MCF 10A (cell line): ENCODE measurements at regions not wholly inside any gene's neighbourhood (a gene's known extent, or its start where the extent isn't known, plus 50 kb on each side); places are given as distances from the start of the nearest gene placed in this dataset.

Source experiments
- BruUV-seq: library from RNA; stranded (reverse); fragments of 400-500 nt; replicated peaks from 2 replicates; lab custom pipeline; 2021; lab: Mats Ljungman, UMichigan
- CTCF ChIA-PET: fragments of 300-600 bp; sonication (Branson Sonifier 250); formaldehyde crosslinking; extraction: SDS; loops from one replicate; lab custom pipeline; 2021; ENCODE audit warnings: antibody characterized with exemption, inconsistent platforms; lab: Yijun Ruan, JAX
- POLR2A ChIA-PET: fragments of 300-600, 350-650 bp; sonication (Branson Sonifier 250); formaldehyde crosslinking; extraction: SDS; loops from one replicate; lab custom pipeline; 2020; ENCODE audit warnings: antibody characterized with exemption, inconsistent platforms; lab: Yijun Ruan, JAX
- DNase-seq: peaks from one replicate; pipeline ENCODE4 v3.0.0-alpha.2; 2018; ENCODE audit not compliant: unreplicated experiment
- H3K27ac Mint-ChIP-seq: one replicate; pipeline ENCODE4 v1.8.0; 2022; ENCODE audit warnings: mild to moderate bottlenecking, low read depth, mixed read lengths; ENCODE audit not compliant: unreplicated experiment
- H3K27me3 Mint-ChIP-seq: one replicate; pipeline ENCODE4 v1.8.0; 2022; ENCODE audit warnings: mixed read lengths; ENCODE audit not compliant: insufficient read depth, unreplicated experiment
- H3K36me3 Mint-ChIP-seq: one replicate; pipeline ENCODE4 v1.8.0; 2022; ENCODE audit warnings: mild to moderate bottlenecking, moderate library complexity, mixed read lengths; ENCODE audit not compliant: insufficient read depth, unreplicated experiment
- H3K4me1 Mint-ChIP-seq: one replicate; pipeline ENCODE4 v1.8.0; 2022; ENCODE audit warnings: mixed read lengths; ENCODE audit not compliant: insufficient read depth, unreplicated experiment
- H3K4me3 Mint-ChIP-seq: one replicate; pipeline ENCODE4 v1.8.0; 2022; ENCODE audit warnings: mild to moderate bottlenecking, moderate library complexity, mixed read lengths; ENCODE audit not compliant: unreplicated experiment
- H3K9me3 Mint-ChIP-seq: one replicate; pipeline ENCODE4 v1.8.0; 2022; ENCODE audit warnings: mixed read lengths; ENCODE audit not compliant: unreplicated experiment
- CTCF ChIP-seq: fragments of 200-600 bp; IDR thresholded peaks from one replicate; pipeline ENCODE4 v1.8.0; 2022; ENCODE audit warnings: antibody characterized with exemption, mild to moderate bottlenecking; ENCODE audit not compliant: unreplicated experiment
- intact Hi-C: fragments of 100-400 bp; cut with micrococcal nuclease; formaldehyde crosslinking; loops from 2 replicates; pipeline ENCODE4 v1.14.1; 2022

- no peak overlapping the region for H3K27ac Mint-ChIP-seq
- BruUV-seq: no TSS peak
These were observed 249.0 kb downstream of the ZEB2 start for GRCh38 chr2:144270951-144271350.

GRCh38 chr2:144268036-144268678 is 251.8 kb downstream of the ZEB2 start:
- H3K27ac Mint-ChIP-seq: no peak overlapping the region
- TF ChIP-seq CTCF: no peak
- intact Hi-C loops: no loop called here
- no peaks in the 10 kb centered on the region for H3K36me3 Mint-ChIP-seq
- H3K4me1 Mint-ChIP-seq: no peaks in the 10 kb centered on the region
- H3K9me3 Mint-ChIP-seq: no peaks in the 10 kb centered on the region
- no peak overlapping the region for H3K4me3 Mint-ChIP-seq
- no peaks in the 10 kb centered on the region for H3K27me3 Mint-ChIP-seq
- no peak for DNase-seq
- ChIA-PET POLR2A (no interaction called here), CTCF (no interaction called here)
- BruUV-seq: no TSS peak

More at GRCh38 chr2:144270951-144271350, 249.0 kb downstream of the ZEB2 start:
- Mint-ChIP-seq H3K4me3 (no peak overlapping the region), H3K27me3 (no peaks in the 10 kb centered on the region), H3K36me3 (no peaks in the 10 kb centered on the region), H3K4me1 (no peaks in the 10 kb centered on the region), H3K9me3 (no peaks in the 10 kb centered on the region)
- ChIA-PET CTCF (no interaction called here), POLR2A (no interaction called here)
- TF ChIP-seq CTCF: no peak
- no peak for DNase-seq
- intact Hi-C loops: no loop called here

- CTCF ChIA-PET: no interaction called here
- POLR2A ChIA-PET: no interaction called here
- BruUV-seq: no TSS peak
These were observed 252.7 kb downstream of the ZEB2 start for GRCh38 chr2:144267239-144267638.

GRCh38 chr2:144265654-144266053 is 254.3 kb downstream of the ZEB2 start:
- CTCF ChIA-PET: interaction anchor here (0.6 kb wide), 1 partner anchor 224 kb away, joined by 5 read pairs; no protein-coding TSS in a partner anchor
- no peak for DNase-seq
- Mint-ChIP-seq H3K27me3 (no peaks in the 10 kb centered on the region), H3K27ac (no peak overlapping the region), H3K36me3 (no peaks in the 10 kb centered on the region), H3K9me3 (no peaks in the 10 kb centered on the region), H3K4me3 (no peak overlapping the region), H3K4me1 (no peaks in the 10 kb centered on the region)
- no peak for TF ChIP-seq CTCF
- BruUV-seq: no TSS peak
- POLR2A ChIA-PET: interaction anchor here (0.7 kb wide), 1 partner anchor 164 kb away, joined by 3 read pairs; no protein-coding TSS in a partner anchor
- intact Hi-C loops: no loop called here

More at GRCh38 chr2:144267239-144267638, 252.7 kb downstream of the ZEB2 start:
- no peaks in the 10 kb centered on the region for H3K27me3 Mint-ChIP-seq
- no peak overlapping the region for H3K27ac Mint-ChIP-seq
- intact Hi-C loops: no loop called here
- TF ChIP-seq CTCF: no peak
- DNase-seq: no peak
- no peaks in the 10 kb centered on the region for H3K9me3 Mint-ChIP-seq
- no peak overlapping the region for H3K4me3 Mint-ChIP-seq
- H3K36me3 Mint-ChIP-seq: no peaks in the 10 kb centered on the region
- no peaks in the 10 kb centered on the region for H3K4me1 Mint-ChIP-seq
